ENCODE measurements at regions not wholly inside any gene's neighbourhood (a gene's known extent, or its start where the extent isn't known, plus 50 kb on each side); places are given as distances from the start of the nearest gene placed in this dataset.

- H2AK5ac ChIP-seq (ENCODE audit: low read depth, low read length) = no peak overlapping the region
- POLR2A ChIA-PET (ENCODE audit: unreplicated experiment) = no interaction called here
- DNase-seq (no peak), ATAC-seq (ENCODE audit: low read depth) (no peak)
- H3K9me1 ChIP-seq (ENCODE audit: insufficient read depth, low read length) = no peaks in the 10 kb centered on the region
- no peak overlapping the region for H2AK9ac ChIP-seq (replicated peaks; ENCODE audit: low read depth, low read length, poor library complexity)
- H3K4ac ChIP-seq (ENCODE audit: low read depth, low read length) = no peak overlapping the region
- TF ChIP-seq ELK1 (IDR thresholded peaks at IDR 0.05; ENCODE audit: borderline replicate concordance, low read depth, low read length) = no peak
- no peak for TF ChIP-seq BHLHE40 (IDR thresholded peaks at IDR 0.05; ENCODE audit: low read depth, low read length)
- no peak for TF ChIP-seq USF2 (IDR thresholded peaks at IDR 0.05; ENCODE audit: low read depth, low read length)
- no peak for TF ChIP-seq RCOR1 (IDR thresholded peaks at IDR 0.05; ENCODE audit: insufficient replicate concordance, low read length)
- no peak for TF ChIP-seq SMC3 (IDR thresholded peaks at IDR 0.05; ENCODE audit: low read depth, low read length)
- in situ Hi-C loops (cut with MboI; ENCODE audit: low sequenced_read_pairs) = no loop called here
- WGBS, 2 experiments (ENCODE audit: extremely low coverage in 2 of 2, insufficient read length in 1 of 2) = no CpG with 5 or more reads among the region's 1 CpG
- H3K27ac ChIP-seq (ENCODE audit: insufficient read depth, low read length) = no peak overlapping the region
- no peak overlapping the region for H3K23ac ChIP-seq (ENCODE audit: low read depth, low read length)
- H2BK5ac ChIP-seq (ENCODE audit: low read depth, low read length, poor library complexity, severe bottlenecking) = no peak overlapping the region
- no peak overlapping the region for H3K9ac ChIP-seq (ENCODE audit: low read depth, low read length)
- H3K14ac ChIP-seq (replicated peaks; ENCODE audit: low read depth, low read length) = no peak overlapping the region
- intact Hi-C loops (cut with micrococcal nuclease) = no loop called here
- H3K27me3 ChIP-seq (ENCODE audit: control insufficient read depth, insufficient read depth, low read length) = no peaks in the 10 kb centered on the region
- no peak overlapping the region for H4K5ac ChIP-seq (ENCODE audit: low read depth, low read length)
- no peak overlapping the region for H4K91ac ChIP-seq (ENCODE audit: insufficient read depth, low read depth, low read length)
- no peak overlapping the region for H3K56ac ChIP-seq (ENCODE audit: extremely low read depth, insufficient read depth, low read length)
- no peak overlapping the region for H4K8ac ChIP-seq (ENCODE audit: low read depth in 2 of 2, low read length in 2 of 2)
- H3K4me3 ChIP-seq (ENCODE audit: insufficient read depth, low read depth, low read length) = no peak overlapping the region
- H3K9me3 ChIP-seq (ENCODE audit: control insufficient read depth, insufficient read depth, low read length) = no peaks in the 10 kb centered on the region
- H3K18ac ChIP-seq (ENCODE audit: low read depth, low read length) = no peak overlapping the region
- H2BK15ac ChIP-seq (ENCODE audit: low read depth, low read length) = no peak overlapping the region
- H2AFZ ChIP-seq (replicated peaks; ENCODE audit: low read length, poor library complexity) = no peak overlapping the region
- no peaks in the 10 kb centered on the region for H4K20me1 ChIP-seq (ENCODE audit: insufficient read depth, low read length)
- CTCF ChIA-PET = no interaction called here
- dilution Hi-C loops (cut with HindIII; ENCODE audit: low sequenced_read_pairs, unreplicated experiment) = no loop called here
- no peaks in the 10 kb centered on the region for H3K79me1 ChIP-seq (ENCODE audit: low read depth in 1 of 2, low read length in 2 of 2)
- H3K36me3 ChIP-seq (ENCODE audit: control insufficient read depth, insufficient read depth, low read length) = no peaks in the 10 kb centered on the region
- no TSS peak for BruUV-seq (replicated peaks)
- no peak overlapping the region for H3K4me2 ChIP-seq (ENCODE audit: low read depth, low read length)
- H3K4me1 ChIP-seq (ENCODE audit: control insufficient read depth, insufficient read depth, low read length) = no peaks in the 10 kb centered on the region
- no peak overlapping the region for H2BK20ac ChIP-seq (ENCODE audit: low read depth, low read length)
- H2BK120ac ChIP-seq (ENCODE audit: low read depth, low read length) = no peak overlapping the region
Observed at GRCh38 chr1:108056436-108056990, 91.5 kb upstream of the VAV3 start.
